Lower lobe of right lung (tissue), 2 donors: ENCODE measurements at regions not wholly inside any gene's neighbourhood (a gene's known extent, or its start where the extent isn't known, plus 50 kb on each side); places are given as distances from the start of the nearest gene placed in this dataset.

ENCODE experiments used
- ATAC-seq, 2 donors: fragments of 200-7000 bp; cut with Tn5 transposase; one replicate each; pipeline ENCODE4 v1.9.1; 2020 to 2022; ENCODE audit warnings: mild to moderate bottlenecking in 2 of 2, moderate library complexity in 2 of 2
- DNase-seq: peaks from one replicate; pipeline ENCODE4 v3.0.0-alpha.2; 2020
- H3K27ac ChIP-seq: fragments of 200-600 bp; one replicate; pipeline ENCODE4 v1.8.0; 2022
- H3K27me3 ChIP-seq: fragments of 200-600 bp; one replicate; pipeline ENCODE4 v1.8.0; 2022; ENCODE audit warnings: low read depth
- H3K36me3 ChIP-seq: fragments of 200-600 bp; one replicate; pipeline ENCODE4 v1.8.0; 2022; ENCODE audit warnings: mild to moderate bottlenecking
- H3K4me1 ChIP-seq: fragments of 200-600 bp; one replicate; pipeline ENCODE4 v1.8.0; 2022
- H3K4me3 ChIP-seq: fragments of 200-600 bp; one replicate; pipeline ENCODE4 v1.8.0; 2022; ENCODE audit warnings: mild to moderate bottlenecking
- H3K9me3 ChIP-seq: fragments of 200-600 bp; one replicate; pipeline ENCODE4 v1.8.0; 2022
- CTCF ChIP-seq: fragments of 200-600 bp; IDR thresholded peaks from one replicate; pipeline ENCODE4 v1.8.0; 2022; ENCODE audit warnings: antibody characterized with exemption, mild to moderate bottlenecking
- intact Hi-C: fragments of 100-400 bp; cut with DNase I; formaldehyde crosslinking; loops from one replicate; pipeline ENCODE4 v1.11.0; 2022
- donor health status: DM: no; HTN: yes; CAD: no; lungs with severe emphysema.

- Histone ChIP-seq H3K36me3 (no peaks in the 10 kb centered on the region), H3K9me3 (no peaks in the 10 kb centered on the region), H3K27me3 (no peaks in the 10 kb centered on the region), H3K4me1 (no peaks in the 10 kb centered on the region), H3K27ac (no peak overlapping the region), H3K4me3 (no peak overlapping the region)
- DNase-seq (no peak), ATAC-seq (no peak)
- TF ChIP-seq CTCF, result no peak
- intact Hi-C loops, result no loop called here
These were observed 121.9 kb upstream of the RPS6KA3 start for GRCh38 chrX:20388594-20388993.

GRCh38 chrX:20383477-20383876 lies 116.8 kb upstream of the RPS6KA3 start:
- no peak for TF ChIP-seq CTCF
- intact Hi-C loops, result no loop called here
- no peak overlapping the region for H3K4me3 ChIP-seq
- H3K9me3 ChIP-seq, result no peaks in the 10 kb centered on the region
- no peaks in the 10 kb centered on the region for H3K36me3 ChIP-seq
- no peaks in the 10 kb centered on the region for H3K4me1 ChIP-seq
- ATAC-seq (no peak), DNase-seq (no peak)
- no peak overlapping the region for H3K27ac ChIP-seq
- no peaks in the 10 kb centered on the region for H3K27me3 ChIP-seq

GRCh38 chrX:20382518-20383297 lies 116.0 kb upstream of the RPS6KA3 start:
- no peak overlapping the region for H3K27ac ChIP-seq
- no peaks in the 10 kb centered on the region for H3K4me1 ChIP-seq
- TF ChIP-seq CTCF, result no peak
- no peaks in the 10 kb centered on the region for H3K9me3 ChIP-seq
- DNase-seq (no peak), ATAC-seq (no peak)
- no peaks in the 10 kb centered on the region for H3K27me3 ChIP-seq
- intact Hi-C loops, result no loop called here
- H3K4me3 ChIP-seq, result no peak overlapping the region
- no peaks in the 10 kb centered on the region for H3K36me3 ChIP-seq

GRCh38 chrX:20382082-20382481 lies 115.4 kb upstream of the RPS6KA3 start:
- intact Hi-C loops, result no loop called here
- H3K4me3 ChIP-seq, result no peak overlapping the region
- no peaks in the 10 kb centered on the region for H3K4me1 ChIP-seq
- no peaks in the 10 kb centered on the region for H3K27me3 ChIP-seq
- ATAC-seq (no peak), DNase-seq (no peak)
- TF ChIP-seq CTCF, result no peak
- no peaks in the 10 kb centered on the region for H3K36me3 ChIP-seq
- H3K27ac ChIP-seq, result no peak overlapping the region
- no peaks in the 10 kb centered on the region for H3K9me3 ChIP-seq

- Histone ChIP-seq H3K27me3 (no peaks in the 10 kb centered on the region), H3K4me1 (peaks cover 6% of the 10 kb centered on the region), H3K36me3 (no peaks in the 10 kb centered on the region), H3K4me3 (no peak overlapping the region), H3K27ac (no peak overlapping the region), H3K9me3 (no peaks in the 10 kb centered on the region)
- no peak for DNase-seq
- intact Hi-C loops, result no loop called here
- TF ChIP-seq CTCF, result no peak
- peak; percentile 61 to 87 for ATAC-seq
These were observed 111.7 kb upstream of the RPS6KA3 start for GRCh38 chrX:20378233-20378920.
